SW 1271 (cell line): ENCODE measurements at regions not wholly inside any gene's neighbourhood (a gene's known extent, or its start where the extent isn't known, plus 50 kb on each side); places are given as distances from the start of the nearest gene placed in this dataset.

Experiments
- DNase-seq, 2 experiments: peaks; one replicate each; lab custom pipeline; 2025; lab: John Stamatoyannopoulos, UW

- no peak for DNase-seq
Measured at GRCh38 chr13:33891196-33891742, 73.3 kb downstream of the RFC3 start.

DNA sequence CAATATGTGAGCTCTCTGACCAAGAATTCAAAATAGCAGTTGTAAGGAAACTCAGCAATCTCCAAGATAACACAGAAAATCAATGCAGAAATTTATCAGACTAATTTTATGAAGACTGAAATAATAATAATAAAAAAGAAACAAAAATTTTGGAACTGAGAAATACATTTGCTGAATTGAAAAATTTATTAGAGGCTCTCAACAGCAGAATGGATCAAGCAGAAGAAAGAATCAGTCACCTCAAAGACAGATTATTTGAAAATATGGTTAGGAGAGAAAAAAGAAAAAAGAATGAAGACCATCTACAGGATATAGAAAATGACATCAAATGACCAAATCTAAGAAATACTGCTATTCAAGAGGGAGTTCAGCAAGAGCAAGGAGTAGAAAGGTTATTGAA, 75.6 kb downstream of the RFC3 start:
- no peak for DNase-seq

DNA sequence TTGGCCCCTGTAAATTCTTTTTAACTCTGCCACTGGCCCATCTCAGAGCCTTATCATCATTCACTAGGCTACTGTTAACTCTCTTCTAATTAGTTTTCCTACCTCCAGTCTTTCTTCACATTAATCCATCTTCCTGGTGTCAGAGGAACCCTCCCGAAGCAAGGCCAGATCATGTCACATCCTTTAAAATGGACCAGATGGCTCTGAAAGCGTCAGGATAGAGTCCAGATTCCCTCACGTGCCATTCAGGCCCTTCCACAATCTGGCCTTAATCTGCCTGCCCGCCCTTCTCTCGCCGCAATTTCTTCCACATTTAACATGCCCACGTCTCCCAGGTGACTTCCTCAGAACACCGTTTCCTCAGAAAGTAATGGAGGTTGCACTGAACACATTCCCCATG, 86.5 kb downstream of the RFC3 start:
- DNase-seq = no peak

DNA sequence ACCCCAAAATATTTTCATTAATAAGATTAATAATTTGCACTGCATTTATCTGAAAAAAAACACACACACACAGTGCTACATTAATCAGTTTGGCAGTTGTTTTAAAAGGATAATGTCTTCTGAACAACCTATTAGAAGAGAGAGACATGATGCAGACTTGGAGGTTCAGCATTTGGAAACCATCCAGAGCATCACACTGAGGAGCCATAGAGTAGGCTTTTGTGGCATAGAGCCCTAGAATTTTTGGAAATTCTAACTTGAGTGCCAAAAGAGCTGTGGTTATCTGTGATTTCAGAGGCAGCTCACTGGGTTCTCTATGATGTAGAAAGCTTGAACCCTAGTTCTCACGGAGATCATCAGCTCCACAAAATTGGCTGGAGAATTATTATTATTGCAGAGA, 90.2 kb downstream of the RFC3 start:
- DNase-seq = no peak

DNA sequence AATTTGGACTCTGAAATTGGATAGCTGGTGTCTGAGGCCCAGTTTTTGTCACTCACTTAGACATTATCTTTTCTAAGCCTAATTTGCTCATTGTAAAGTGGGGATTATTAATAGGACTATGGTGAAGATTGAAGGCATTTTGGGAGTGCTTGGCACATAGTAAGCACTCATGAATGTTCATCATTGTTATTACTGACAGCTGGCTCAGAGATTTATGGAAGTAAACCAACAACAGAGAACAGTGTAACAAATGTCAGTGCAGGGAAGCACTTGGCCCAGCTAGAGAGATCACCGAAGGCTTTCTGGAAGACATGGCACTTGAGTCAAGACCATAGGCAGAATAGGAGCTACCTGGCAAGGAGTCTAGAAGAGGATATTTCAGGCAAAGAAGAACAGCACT, 92.3 kb downstream of the RFC3 start:
- no peak for DNase-seq

DNA sequence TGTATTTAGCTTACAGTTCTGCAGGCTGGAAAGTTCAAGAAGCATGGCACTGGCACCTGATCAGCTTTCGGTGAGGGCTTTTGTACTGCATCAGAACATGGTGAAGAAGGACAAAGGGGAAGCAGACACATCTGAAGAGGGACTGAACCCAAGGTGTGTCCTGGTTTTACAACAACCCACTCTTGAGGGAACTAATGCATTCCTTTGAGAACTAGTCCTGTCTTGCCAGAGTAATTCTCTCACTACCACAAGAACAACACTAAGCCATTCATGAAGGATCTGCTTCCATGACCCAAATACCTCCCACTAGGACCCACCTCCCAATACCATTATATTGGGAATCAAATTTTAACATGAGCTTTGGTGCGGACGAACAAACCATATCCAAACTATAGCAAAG, 93.6 kb downstream of the RFC3 start:
- no peak for DNase-seq

- no peak for DNase-seq
Measured at GRCh38 chr13:33913829-33914228, 95.9 kb downstream of the RFC3 start.

- no peak for DNase-seq
Measured at GRCh38 chr13:33917190-33917589, 99.2 kb downstream of the RFC3 start.

DNA sequence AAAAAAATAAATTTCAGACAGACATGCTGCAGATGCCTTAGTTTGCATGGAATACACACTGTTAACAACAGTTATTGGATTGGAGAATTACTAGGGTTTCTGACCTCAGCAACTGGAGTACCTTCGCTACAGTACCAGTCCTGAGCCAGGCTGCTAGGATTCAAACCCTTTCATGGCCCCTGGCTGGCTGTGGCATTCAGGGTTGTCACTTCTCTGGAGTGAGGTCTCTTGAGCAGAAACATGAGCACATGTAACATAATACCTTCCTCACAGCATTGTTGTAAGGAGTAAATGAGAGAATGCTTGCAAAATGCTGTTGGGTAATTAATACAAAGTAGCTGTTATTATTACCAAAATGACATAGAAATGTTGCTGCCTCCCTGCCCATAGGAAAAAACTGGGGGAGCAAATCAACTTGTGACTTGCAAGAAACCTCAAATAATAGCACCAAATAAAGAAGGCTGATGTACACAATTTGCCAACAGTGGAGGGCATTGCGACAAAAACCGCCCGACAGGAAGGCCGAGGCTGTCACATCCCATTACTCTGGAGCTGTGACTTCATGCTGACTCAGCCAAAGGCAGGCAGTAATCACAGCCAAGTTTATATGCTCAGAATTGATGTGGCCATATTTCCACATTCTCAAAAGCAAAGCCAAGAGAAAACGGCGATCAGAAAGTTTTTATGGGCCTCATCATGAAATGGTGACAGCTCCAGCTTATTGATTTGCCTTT, 100.4 kb downstream of the RFC3 start:
- peak; percentile 42 to 61 for DNase-seq

DNA sequence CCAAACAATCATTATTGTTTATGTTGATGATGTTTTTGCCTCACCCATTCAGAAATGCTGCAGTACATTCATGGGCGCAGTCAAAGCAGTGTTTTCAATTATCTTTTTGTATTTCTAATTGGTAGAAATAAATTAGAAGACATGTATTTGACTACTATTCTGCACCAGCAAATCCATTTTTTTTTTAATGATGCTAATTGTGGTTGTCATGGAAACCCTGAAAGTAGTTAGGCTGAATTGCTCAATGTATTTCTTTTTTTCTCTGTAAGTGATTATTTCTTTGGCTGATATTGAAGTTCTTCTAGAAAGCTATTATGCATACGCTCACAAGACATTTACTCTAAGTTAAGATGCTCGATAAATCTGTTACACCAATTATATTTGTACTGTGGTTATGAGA, 101.2 kb downstream of the RFC3 start:
- no peak for DNase-seq

- no peak for DNase-seq
Measured at GRCh38 chr13:33925563-33925962, 107.6 kb downstream of the RFC3 start.

GRCh38 chr13:33927315-33927714, 109.4 kb downstream of the RFC3 start:
- DNase-seq = peak; percentile 4

- DNase-seq = peak; percentile 2 to 20
Measured at GRCh38 chr13:33931397-33932311, 113.7 kb downstream of the RFC3 start.

DNA sequence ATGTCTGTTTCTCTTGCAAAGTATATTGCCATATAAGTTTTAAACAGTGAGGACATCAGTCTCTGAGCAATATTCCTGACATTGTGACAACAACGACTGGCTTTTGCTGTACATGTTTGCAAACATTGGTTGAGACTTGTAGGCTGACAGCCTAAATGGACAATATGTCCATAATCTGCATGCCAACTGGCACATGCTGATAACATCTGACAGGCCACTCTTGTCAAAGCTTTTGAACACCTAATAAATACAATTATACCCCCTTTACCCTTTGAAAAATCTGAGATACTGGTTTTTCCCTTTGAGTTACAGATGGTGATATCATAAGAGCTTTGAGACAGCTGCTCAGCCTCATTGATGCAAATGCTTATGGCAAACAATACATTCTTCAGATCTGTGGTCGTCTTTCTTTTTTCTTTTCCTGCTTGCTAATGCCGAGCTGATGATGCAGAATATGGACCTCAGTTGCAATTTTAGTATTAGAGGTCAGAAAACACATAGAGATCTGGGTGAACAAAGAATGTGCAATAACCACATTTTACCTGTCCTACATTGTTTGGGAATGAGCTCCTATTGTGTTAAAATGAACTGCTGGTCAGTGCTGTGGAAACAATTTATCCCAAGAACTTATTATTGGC, 114.9 kb downstream of the RFC3 start:
- no peak for DNase-seq

GRCh38 chr13:33933810-33934209, 115.9 kb downstream of the RFC3 start:
- no peak for DNase-seq

- no peak for DNase-seq
Measured at GRCh38 chr13:33934343-33934742, 116.4 kb downstream of the RFC3 start.

- no peak for DNase-seq
Measured at GRCh38 chr13:33934951-33935371, 117.0 kb downstream of the RFC3 start.

DNA sequence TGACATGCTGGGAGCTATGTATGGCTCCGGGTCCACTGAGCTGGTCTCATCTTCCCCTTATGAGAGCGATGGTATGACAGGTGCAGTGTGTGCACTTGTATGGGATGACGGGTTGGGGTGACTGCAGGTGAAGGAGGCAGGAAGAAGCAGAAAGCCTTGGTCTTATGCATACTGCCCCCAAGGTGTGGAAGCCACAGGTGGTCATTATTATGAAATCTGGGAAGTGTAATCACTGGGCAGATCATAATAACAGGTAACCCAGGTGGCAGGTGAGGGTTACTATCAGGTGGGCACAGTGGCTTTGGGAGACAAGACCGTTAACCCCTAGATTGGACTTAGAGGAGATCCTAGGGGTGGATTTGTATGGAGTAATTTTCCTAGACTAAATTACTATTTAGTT, 118.0 kb downstream of the RFC3 start:
- DNase-seq = no peak

DNA sequence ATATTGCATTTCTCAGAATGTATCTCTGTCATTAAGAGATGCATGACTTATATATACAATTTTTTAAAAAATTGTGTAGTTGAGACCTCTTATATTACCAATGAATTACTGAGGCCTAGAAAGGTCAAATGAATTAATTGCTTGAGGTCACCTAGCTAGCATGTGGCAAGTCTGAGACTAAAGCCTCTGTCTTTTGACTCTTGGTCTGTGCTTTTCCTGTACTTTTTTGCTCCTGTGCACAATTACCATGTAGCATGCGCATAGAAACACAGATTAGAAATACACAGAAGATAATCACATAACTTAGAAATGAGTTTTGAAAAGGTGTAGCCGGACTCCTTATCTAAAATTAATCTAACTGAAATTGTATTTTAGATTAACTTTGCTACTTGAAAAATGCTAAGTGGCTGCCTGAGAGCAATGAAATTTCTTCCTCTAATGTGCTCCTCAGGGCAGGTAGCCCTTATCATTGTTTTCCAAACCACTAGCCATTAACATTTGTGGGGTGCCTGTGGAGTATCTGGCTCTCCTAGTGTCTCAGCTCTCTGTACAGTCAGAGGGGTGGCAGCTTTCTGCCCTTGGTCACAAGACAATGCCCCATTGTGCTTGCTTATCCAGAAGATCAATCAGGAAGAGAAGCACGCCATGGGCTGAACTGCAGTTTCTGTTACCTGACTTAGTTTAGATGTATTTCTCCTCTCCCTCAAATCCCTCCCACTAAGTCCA, 119.6 kb downstream of the RFC3 start:
- no peak for DNase-seq

DNA sequence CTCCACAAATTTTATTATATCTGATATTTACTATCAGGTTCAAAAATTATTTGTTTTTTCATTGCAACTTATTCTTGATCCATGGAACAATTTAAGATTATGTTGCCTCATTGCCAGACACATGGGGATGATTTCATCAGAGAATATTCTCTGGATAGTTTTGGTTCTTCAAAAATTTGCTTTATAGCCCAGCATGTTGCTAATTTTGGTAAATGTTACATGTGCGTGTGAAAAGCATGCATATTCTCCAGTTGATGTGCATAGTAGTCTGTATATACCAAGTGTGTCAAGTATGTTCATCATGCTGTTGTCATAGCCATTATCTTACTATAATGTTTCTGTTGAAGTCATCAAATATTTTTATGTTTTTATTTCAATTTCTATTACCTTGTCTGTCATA, 122.3 kb downstream of the RFC3 start:
- no peak for DNase-seq

DNA sequence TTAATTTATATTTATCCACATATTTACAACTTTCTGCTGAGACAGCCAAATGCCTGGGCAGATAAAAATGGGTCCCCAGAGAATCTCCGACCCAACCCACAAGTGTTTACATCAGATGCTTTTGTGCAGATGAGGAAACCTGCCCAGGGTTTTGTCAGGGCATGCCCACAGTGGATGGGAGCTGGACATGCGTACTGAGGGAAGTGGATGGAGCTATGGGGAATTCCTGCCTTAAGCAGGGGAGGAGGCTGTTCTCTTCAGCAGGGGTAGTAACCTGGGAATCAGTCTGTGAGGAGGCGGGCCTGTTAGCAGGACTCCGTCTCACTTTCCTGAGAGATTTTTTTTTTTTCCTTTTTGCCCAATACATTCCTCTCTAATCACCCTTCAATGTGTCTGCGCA, 122.9 kb downstream of the RFC3 start:
- DNase-seq = no peak

GRCh38 chr13:33945477-33945876, 127.5 kb downstream of the RFC3 start:
- no peak for DNase-seq
